ENCODE measurements at regions not wholly inside any gene's neighbourhood (a gene's known extent, or its start where the extent isn't known, plus 50 kb on each side); places are given as distances from the start of the nearest gene placed in this dataset.
"Not testable (repeated sequence)": the region's sequence is repeated elsewhere in the genome, so short reads cannot be mapped to it uniquely, and the experiment has no call there.

DNA sequence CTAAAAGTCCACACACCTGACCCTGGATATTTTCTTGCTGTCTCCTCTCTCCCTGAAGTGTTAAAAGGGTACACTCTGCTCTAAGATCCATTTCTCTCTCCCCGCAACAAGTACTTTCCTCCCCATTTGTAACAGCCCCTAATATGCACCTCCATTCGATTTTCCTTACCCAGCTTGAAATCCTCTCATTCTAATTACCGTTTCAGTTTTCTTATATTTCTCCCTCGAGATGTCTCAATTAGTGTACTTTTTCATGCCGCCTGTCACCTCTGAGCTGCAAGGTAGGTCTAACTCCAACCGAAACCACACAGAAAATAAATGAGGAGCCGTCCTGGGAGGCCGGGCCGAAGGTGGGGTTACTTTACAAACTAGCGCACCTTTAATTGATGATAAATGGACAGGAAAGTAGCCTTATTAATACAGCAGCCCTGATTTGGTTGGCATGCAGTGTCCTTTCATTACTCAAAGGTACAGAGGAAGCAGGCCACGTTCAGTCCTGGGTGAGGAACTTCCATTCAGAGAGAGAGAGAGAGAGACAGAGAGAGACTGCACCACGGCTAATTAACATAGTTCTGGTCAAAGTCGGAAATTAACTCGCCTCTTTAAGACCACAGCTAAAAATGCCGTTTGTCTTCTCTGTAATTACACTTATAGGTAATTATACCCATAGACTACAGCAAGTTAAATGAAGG lies 319.9 kb downstream of the ARRDC4 start:
- no peak for ATAC-seq

DNA sequence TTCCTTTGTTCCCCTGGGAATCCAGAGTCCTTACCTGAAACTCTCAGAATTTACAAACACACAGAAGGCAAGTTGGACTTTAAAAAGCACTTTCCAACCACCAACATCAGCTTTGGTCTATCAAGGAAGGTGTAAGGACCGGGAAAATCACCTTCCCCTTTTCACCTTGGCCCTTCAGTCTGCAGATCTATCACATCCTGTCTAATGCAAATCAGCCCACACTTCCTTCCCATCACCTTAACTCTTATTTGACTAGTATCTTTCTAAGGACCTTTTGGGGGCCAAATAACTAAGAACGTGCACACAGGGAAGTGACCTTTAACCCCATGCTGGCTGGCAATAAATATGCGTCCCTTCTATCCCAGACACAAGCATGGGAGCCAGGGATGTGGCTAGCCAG lies 320.6 kb downstream of the ARRDC4 start:
- no peak for ATAC-seq

DNA sequence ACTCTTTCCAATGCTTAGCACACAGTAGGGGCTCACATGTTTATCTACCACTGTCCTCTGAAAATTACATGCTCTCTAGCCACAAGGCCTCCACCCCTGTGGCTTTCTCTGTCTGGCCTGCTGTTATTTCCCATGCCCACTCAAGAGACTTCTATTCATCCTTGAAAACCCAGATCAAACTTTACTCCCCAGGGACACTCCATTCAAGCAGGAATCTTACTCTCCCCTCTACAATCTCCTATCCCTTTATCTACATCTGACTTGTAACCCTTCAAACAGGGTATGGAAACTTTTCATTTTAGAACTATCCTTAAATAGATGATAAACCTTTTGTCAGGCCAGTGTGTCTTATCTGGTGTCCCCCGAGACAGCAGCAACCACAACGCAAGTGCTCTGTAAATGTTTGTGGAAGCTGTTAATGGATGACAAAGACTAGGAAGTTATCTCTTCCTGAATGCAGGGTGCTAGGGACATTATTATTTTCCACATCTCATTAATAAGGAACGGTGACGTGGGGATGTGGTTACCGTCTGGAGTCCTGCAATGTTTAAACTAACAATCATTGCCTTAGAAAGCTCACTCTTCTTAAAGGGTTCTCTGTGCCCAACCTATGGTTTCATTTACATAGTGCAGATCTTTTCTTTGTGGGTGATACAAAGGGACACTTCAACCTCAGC lies 322.3 kb downstream of the ARRDC4 start:
- no peak for ATAC-seq

DNA sequence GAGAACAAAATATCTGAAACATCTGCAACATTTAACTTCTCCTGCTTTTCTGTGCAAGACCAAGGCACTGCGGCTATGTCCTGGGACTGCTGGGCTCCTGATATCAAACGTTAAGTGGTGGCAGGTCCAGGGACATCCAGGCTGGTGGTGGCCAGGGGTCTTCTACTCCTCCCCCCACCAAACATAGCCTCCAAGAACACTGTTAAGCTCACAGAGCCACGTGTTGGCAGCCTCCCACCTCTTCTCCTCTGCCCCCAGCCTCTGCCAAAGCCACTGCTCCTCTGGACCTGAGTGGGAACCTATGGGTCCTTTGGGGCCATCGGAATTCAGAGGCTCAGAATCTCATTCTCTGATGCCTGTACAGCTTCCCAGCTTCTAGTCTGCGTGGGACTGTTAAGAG lies 325.7 kb downstream of the ARRDC4 start:
- ATAC-seq, result no peak

- no peak for ATAC-seq
Measured at GRCh38 chr15:98286831-98287230, 326.3 kb downstream of the ARRDC4 start.

DNA sequence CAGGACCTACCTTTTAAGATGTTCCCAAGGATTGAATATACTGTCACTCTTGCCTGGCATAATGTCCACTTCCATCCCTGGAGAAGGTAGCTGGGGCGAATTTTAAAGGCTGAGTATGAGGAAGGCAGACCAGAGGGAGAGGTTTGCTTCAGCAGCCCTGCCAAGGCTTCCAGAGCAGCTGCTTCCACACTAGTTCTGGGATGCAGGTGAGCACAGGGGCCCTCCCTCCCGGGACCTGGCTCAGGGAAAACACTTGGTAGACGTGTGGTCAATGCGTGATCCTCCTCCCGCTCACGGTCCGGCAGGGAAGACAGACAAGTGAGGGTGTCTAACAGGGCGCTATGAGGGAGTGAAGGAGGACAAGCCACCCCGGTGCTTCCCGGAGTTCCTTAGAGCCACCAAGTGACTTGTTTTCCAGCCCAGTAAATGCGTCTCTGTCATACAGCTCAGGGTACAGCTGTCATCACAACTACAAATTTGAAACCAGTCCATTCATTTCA lies 327.6 kb downstream of the ARRDC4 start:
- ATAC-seq, result no peak

DNA sequence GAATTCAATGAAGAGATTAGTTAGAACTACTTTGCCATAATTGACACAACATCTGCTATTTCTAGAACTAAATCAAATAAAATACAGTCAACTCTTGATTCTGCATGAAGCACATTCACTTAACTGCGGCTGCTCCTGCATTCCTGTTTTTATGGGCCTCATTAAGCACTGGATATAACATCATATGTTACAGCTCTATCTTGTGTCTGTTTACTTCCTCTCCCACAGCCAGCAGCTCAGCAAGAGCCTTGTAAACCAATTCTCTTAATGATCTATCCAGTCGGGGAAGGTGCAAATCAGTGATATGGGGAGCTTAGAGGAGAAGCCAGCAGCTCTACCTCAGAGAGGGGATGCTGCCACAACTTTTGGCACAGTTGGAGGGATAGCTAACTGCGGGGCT lies 329.2 kb downstream of the ARRDC4 start:
- ATAC-seq, result no peak

- ATAC-seq, result peak; percentile 58
Measured at GRCh38 chr15:98292442-98293240, 332.1 kb downstream of the ARRDC4 start.

DNA sequence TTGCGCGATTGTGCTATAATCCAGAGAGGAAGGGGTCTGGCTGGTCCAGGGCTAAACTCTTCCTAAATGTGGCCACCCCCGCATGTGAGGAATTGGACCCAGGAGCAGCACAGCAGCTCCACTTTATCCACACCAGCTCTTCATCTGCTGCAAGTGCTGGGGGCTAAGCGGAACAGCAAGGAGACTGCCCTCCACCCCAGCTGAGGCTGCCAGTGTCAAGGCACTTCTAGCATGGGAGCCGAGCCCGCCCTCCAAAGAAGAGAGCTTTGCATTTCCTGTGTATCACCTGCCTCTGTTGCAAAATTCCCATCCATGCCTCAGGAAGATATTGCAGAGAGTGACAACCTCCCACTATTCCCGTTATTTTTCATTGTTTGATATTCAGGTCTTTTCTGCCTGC lies 333.6 kb downstream of the ARRDC4 start:
- ATAC-seq, result no peak

- ATAC-seq, result not testable (repeated sequence)
Measured at GRCh38 chr15:98295101-98295759, 334.7 kb downstream of the ARRDC4 start.

DNA sequence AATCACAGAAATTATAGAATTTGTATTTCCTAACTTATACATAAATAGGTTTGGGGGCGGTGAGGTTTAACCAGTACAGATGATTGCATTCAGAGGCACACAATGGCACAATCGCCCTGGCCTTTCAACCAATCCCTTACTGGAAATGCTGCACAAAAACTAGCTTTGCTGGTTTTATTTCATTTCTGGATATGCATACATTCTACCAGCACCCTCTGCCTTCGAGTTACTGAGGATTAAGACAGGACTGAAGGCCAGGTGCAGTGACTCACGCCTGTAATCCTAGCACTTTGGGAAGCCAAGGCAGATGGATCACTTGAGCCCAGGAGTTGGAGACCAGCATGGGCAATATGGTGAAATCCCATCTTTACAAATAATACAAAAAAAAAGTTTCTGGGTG lies 336.1 kb downstream of the ARRDC4 start:
- peak; percentile 86 for ATAC-seq

GRCh38 chr15:98304371-98304770 lies 343.9 kb downstream of the ARRDC4 start:
- ATAC-seq, result no peak

DNA sequence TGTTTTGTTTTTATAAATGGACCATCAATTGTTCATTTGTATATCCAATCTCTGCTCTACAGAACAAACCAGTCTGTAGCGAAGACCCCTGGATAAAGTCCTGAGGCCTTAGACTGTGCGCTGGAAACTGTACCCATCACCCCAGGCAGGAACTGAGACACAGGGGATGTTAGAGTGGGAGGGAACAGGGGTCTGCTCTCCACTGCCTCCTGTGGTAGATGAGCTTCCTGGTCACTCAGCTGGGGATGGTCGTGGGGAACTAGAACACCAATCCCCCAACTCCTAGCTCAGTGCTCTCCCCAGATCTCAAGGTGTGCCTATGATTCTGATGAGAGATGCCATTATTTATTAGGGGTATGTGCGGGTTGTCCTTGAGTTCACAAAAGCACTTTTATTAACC lies 340.2 kb upstream of the IGF1R start:
- no peak for ATAC-seq

- ATAC-seq, result peak; percentile 67
Measured at GRCh38 chr15:98311566-98312188, 336.7 kb upstream of the IGF1R start.

- ATAC-seq, result no peak
Measured at GRCh38 chr15:98312913-98313312, 335.4 kb upstream of the IGF1R start.

- no peak for ATAC-seq
Measured at GRCh38 chr15:98315971-98316370, 332.4 kb upstream of the IGF1R start.

DNA sequence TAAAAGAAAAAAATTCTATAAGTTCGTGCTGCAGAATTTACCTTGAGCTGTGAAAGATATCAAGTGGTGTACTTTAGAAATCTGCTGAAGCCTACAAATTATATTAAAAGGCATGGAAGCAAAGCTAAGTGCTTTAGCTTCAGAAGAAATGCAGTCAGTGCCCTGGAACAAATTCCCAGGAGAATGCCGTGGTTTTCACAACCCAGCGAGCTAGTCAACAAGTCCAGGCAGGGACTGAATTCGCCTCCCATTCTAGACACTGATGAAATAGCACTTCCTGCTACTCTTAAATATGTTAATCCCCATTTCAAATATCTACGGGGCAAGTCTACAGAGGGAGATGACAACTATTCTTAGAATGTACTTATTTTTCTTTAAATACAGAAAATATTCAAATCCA lies 326.4 kb upstream of the IGF1R start:
- peak; percentile 83 for ATAC-seq

DNA sequence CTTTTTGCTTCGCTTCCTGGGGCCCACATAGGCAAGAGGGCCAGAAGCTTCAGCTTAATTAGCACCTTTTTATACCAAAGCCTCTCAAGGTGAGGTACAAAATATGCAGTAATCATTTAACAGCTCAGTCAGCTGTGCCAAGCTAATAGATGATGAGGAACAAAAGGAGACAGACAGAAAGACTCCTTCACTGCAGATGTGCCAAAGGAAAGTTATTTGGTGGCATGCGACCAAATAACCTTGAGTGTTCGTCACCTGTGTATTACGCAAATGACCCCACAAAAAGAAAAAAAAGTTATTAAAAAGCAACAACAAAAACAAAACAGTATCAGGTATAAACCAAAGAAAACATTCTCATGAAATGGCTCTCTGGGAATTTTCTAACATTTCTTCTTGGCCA lies 325.8 kb upstream of the IGF1R start:
- no peak for ATAC-seq

DNA sequence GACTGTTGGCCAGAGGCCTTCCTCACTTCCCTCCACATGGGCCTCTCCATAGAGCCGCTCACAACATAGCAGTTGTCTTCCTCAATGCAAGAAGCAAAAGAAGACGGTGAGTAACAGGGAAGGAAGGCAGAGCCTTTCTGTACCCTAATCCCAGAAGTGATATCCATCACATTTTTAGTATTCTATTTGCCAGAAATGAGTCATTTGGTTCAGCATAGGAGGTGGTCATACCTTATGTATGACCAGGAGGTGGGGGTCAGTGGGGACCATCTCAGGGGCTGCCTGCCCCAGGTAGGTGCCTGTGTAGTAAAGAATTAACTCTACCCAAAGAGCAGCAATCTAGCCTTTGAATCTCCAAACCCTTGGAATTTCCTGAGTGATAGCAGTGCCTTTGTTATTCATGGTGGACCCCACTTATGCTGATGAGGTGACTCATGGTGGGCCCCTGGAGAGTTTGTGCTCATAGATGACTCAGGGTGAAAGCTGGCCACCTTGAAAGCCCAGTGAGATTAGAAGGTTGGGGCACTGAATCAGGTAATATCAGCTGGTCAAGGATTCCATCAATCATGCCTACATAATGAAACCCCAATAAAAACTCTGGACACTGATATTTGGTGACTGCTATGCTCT lies 323.9 kb upstream of the IGF1R start:
- ATAC-seq, result no peak

DNA sequence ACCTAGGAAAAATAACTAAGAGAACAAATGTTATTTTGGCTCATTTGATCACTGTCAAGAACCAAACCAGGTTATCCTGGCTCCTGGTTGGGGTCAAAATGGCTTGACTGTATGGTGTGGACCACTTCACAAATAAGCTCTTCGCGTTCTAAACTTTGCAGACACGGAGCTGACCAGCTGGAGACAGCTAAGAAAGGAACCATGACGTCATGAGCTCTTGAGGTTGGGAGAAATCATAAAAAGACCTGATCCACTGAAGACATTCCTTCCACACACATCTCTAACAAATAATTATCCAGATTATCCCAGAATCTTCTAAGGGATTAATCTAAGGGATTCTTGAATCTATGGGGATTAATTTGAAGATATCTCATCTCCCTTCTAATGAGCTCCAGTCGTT lies 321.5 kb upstream of the IGF1R start:
- ATAC-seq, result no peak

DNA sequence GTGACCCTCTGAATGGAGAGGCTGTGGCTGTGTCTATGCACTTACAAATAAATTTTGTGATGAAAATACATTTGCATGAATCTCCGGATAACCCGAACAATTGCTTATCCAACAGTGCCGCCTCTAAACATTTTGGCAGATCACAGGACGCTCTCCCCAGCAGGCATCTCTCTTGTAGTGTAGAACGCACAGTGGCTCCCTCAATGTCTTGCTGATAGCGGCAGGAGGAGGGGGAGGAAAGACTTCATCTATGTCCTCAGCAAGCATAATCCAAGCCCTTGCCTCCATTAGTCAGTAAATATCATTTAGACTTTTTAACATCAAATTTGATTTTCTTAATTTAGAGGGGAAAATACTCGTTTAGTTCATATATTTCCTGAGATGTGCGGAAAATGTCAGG lies 318.1 kb upstream of the IGF1R start:
- ATAC-seq, result no peak
